HG03108 (cell line): ENCODE measurements at regions not wholly inside any gene's neighbourhood (a gene's known extent, or its start where the extent isn't known, plus 50 kb on each side); places are given as distances from the start of the nearest gene placed in this dataset.
"Not testable (repeated sequence)": the region's sequence is repeated elsewhere in the genome, so short reads cannot be mapped to it uniquely, and the experiment has no call there.

Source experiments
- ATAC-seq: cut with Tn5 transposase; IDR thresholded peaks from one replicate; pipeline ENCODE4 v1.9.1; 2021; ENCODE audit warnings: moderate library complexity; ENCODE audit not compliant: unreplicated experiment

GRCh38 chr1:66455446-66455845 lies 78.5 kb upstream of the SGIP1 start:
- ATAC-seq: no peak

- no peak for ATAC-seq
Measured at GRCh38 chr1:66460776-66461175, 73.2 kb upstream of the SGIP1 start.

GRCh38 chr1:66462313-66462712 lies 71.6 kb upstream of the SGIP1 start:
- ATAC-seq: no peak

GRCh38 chr1:66464351-66464750 lies 69.6 kb upstream of the SGIP1 start:
- no peak for ATAC-seq

- ATAC-seq: no peak
Measured at GRCh38 chr1:66464802-66465201, 69.2 kb upstream of the SGIP1 start.

GRCh38 chr1:66466695-66467094 lies 67.3 kb upstream of the SGIP1 start:
- not testable (repeated sequence) for ATAC-seq

- no peak for ATAC-seq
Measured at GRCh38 chr1:66468722-66469121, 65.2 kb upstream of the SGIP1 start.

GRCh38 chr1:66475940-66476339 lies 58.0 kb upstream of the SGIP1 start:
- no peak for ATAC-seq

- no peak for ATAC-seq
Measured at GRCh38 chr1:66476774-66477173, 57.2 kb upstream of the SGIP1 start.

GRCh38 chr1:66478116-66478515 lies 55.8 kb upstream of the SGIP1 start:
- ATAC-seq: no peak

GRCh38 chr1:66480162-66480561 lies 53.8 kb upstream of the SGIP1 start:
- no peak for ATAC-seq

- not testable (repeated sequence) for ATAC-seq
Measured at GRCh38 chr1:66481215-66481614, 52.7 kb upstream of the SGIP1 start.
